C4-2B (cell line): ENCODE measurements at regions not wholly inside any gene's neighbourhood (a gene's known extent, or its start where the extent isn't known, plus 50 kb on each side); places are given as distances from the start of the nearest gene placed in this dataset.

Experiments used
- H3K27ac ChIP-seq: fragments of 450-650 bp; 2 replicates; pipeline ENCODE4 v1.5.1; 2017
- ZFX ChIP-seq: fragments of 450-650 bp; IDR thresholded peaks from 2 replicates; pipeline ENCODE4 v1.6.1; 2017
- TF ChIP-seq, protein P1 (sequence below): fragments of 450-650 bp; conservative IDR thresholded peaks from 2 replicates; pipeline ENCODE4 v1.5.1; 2017; ENCODE audit warnings: mild to moderate bottlenecking

DNA sequence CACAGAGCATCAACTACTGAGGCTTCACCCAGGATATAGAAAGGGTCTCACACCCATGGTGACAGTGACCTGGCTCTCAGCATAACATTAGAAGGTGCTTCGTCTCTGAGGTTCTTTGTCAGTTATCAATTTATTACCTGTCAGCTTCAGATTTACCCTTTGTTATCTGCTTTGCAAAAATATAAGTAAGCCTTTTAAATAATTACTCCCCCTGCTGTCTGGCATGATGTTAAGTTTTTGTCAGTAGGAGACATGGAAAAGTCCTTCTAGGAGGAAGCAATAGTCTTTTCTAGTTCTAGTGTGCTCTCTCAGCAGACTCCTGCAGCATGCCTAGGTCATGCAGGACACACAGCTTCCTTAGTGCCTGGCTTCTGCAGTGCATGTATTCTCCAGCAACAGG, 149.9 kb downstream of the RDH14 start:
- H3K27ac ChIP-seq: no peak overlapping the region
- no peak for TF ChIP-seq ZFX
- TF ChIP-seq, protein P1, sequence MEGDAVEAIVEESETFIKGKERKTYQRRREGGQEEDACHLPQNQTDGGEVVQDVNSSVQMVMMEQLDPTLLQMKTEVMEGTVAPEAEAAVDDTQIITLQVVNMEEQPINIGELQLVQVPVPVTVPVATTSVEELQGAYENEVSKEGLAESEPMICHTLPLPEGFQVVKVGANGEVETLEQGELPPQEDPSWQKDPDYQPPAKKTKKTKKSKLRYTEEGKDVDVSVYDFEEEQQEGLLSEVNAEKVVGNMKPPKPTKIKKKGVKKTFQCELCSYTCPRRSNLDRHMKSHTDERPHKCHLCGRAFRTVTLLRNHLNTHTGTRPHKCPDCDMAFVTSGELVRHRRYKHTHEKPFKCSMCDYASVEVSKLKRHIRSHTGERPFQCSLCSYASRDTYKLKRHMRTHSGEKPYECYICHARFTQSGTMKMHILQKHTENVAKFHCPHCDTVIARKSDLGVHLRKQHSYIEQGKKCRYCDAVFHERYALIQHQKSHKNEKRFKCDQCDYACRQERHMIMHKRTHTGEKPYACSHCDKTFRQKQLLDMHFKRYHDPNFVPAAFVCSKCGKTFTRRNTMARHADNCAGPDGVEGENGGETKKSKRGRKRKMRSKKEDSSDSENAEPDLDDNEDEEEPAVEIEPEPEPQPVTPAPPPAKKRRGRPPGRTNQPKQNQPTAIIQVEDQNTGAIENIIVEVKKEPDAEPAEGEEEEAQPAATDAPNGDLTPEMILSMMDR: no peak

DNA sequence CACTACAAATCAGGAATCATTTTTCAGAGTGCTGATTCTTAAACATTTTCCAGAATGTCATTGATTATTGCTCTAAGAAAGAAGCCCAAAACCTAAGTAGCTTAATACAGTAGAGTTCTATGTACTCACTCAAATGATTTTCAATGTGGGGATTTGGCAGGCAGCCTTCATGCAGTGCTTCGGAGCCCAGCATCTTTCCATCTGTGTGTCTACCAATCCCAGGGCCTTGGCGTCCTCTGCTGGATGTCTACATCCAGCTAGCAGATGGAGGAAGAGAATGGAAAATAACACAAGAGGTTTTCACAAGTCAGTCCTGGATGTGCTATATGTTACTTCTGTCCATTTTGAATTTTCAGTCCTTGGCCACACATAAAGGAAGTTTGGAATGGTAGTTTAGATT, 151.8 kb downstream of the RDH14 start:
- H3K27ac ChIP-seq: no peak overlapping the region
- TF ChIP-seq, protein P1: no peak
- no peak for TF ChIP-seq ZFX

DNA sequence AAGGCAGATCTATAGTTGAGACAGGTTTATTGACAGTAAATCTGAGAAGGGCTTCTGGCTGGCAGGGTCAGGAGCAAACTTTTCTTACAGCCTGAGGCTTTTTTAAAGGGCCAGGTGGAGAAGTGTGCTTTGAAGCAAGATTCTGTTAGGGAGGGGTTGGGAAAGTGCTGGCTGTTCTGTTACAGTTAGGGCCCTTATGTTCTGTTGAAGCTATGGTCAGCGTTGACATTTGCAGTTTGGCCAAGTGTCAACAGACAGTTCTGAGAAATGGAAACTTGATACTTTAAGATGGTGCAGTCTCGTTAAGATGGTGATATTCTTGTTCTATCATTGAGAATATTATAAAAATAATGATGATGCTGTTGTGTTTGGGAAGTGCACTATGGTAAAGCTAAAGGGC, 154.2 kb downstream of the RDH14 start:
- no peak for TF ChIP-seq ZFX
- TF ChIP-seq, protein P1: no peak
- H3K27ac ChIP-seq: no peak overlapping the region

DNA sequence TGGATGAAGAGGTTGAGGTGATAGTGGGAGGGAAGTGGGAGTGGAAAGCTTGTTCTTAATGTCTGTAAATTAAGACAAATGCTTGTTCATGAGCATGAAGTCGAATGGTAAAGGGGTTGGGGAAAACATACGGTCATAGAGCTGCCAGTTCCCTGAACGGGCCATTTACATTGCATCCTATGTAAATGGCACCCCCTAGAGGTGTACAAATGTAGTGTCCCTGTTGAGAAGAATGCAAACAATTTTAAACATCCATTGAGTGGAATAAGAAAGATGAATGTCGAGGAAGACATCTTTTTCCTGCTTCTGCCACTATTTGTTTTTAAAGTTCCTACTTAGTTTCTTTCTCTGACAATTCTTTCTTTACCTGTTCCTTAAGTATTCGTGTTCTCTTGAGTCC, 155.7 kb downstream of the RDH14 start:
- no peak overlapping the region for H3K27ac ChIP-seq
- no peak for TF ChIP-seq ZFX
- TF ChIP-seq, protein P1: peak; percentile 71

DNA sequence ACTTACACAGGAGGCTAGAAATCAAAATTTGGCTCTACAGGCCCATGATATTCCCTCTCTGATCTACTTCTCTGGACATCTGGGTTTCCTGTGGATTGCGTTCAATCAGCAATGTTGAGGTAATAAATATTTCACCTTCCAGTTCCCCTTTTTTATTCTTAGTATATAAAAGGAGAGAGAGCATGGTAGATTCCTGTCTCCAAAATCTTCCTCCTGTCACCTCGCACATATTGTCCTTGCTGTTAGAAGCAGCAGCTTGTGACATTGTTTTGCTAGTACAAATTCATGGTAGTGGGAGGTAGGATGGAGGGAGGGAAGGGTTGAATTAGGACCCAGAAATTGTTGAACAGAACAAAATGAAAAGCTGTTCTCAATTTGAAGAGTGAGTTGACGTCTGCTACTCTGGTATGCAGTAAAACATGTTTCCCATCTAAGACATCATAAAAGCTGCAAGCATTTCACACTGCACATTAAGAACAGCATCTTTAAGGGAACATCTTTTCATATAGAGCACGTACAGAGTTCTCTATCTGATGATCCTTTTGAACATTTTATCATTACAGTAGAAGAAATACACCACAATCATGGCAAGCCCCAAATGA, 156.4 kb downstream of the RDH14 start:
- no peak for TF ChIP-seq ZFX
- TF ChIP-seq, protein P1: no peak
- H3K27ac ChIP-seq: no peak overlapping the region

DNA sequence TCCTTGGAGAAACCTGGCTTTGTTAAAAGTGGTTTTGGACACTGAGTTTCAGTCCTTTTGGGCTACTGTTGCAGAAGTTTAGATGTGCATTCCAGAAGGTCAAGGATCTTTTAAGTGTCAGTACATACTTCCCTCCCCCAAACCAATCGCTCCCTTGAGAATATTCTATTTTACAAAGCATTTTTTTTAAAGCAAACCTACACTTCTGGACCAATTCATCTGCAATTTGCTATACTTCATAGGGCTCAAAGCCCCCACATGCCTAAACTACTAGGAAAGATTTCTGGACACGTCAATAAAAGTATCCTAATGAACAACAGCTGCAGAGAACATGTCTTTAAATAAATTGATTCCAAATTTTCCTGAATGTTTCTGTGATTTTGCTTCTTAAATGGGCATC, 157.6 kb downstream of the RDH14 start:
- TF ChIP-seq, protein P1: no peak
- no peak for TF ChIP-seq ZFX
- no peak overlapping the region for H3K27ac ChIP-seq

DNA sequence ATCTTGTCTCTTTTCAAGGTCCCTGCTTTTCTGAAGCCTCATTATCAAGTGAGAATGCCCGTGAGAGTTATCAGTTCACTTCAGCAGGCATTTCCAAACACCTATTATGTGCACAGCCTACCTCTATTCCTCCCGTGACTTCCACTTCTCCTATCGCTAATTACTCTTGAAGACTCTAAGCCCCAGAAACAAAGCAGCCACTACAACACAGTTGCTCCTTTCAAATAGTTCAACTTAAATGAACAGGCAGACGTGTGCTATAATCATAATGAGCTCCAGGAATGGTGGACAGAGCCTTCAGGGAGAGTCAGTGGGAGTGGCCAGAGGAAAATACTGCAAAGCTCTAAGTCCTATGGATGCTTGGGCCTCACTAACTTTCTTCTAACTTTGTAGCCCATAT, 159.0 kb downstream of the RDH14 start:
- H3K27ac ChIP-seq: no peak overlapping the region
- TF ChIP-seq ZFX: no peak
- TF ChIP-seq, protein P1: no peak
